Daoy (cell line): ENCODE measurements at regions not wholly inside any gene's neighbourhood (a gene's known extent, or its start where the extent isn't known, plus 50 kb on each side); places are given as distances from the start of the nearest gene placed in this dataset.

Experiments
- DNase-seq: peaks from one replicate; pipeline ENCODE4 v3.0.0-alpha.2; 2015; ENCODE audit warnings: low read depth

GRCh38 chr10:128709686-128710085 lies 583.5 kb upstream of the MKI67 start:
- DNase-seq: no peak

GRCh38 chr10:128710098-128710797 lies 584.0 kb upstream of the MKI67 start:
- no peak for DNase-seq

GRCh38 chr10:128710798-128711183 lies 584.6 kb upstream of the MKI67 start:
- DNase-seq: no peak

GRCh38 chr10:128711806-128712205 lies 585.6 kb upstream of the MKI67 start:
- DNase-seq: no peak

- DNase-seq: no peak
Measured at GRCh38 chr10:128712661-128713400, 586.6 kb upstream of the MKI67 start.

GRCh38 chr10:128713471-128713870 lies 587.2 kb upstream of the MKI67 start:
- no peak for DNase-seq

- DNase-seq: no peak
Measured at GRCh38 chr10:128713874-128714570, 587.8 kb upstream of the MKI67 start.

- DNase-seq: no peak
Measured at GRCh38 chr10:128714644-128715415, 588.6 kb upstream of the MKI67 start.

- DNase-seq: no peak
Measured at GRCh38 chr10:128716181-128716580, 590.0 kb upstream of the MKI67 start.

GRCh38 chr10:128721963-128722445 lies 595.8 kb upstream of the MKI67 start:
- no peak for DNase-seq

GRCh38 chr10:128722947-128723346 lies 596.7 kb upstream of the MKI67 start:
- no peak for DNase-seq

- no peak for DNase-seq
Measured at GRCh38 chr10:128723631-128724205, 597.5 kb upstream of the MKI67 start.

- DNase-seq: no peak
Measured at GRCh38 chr10:128725531-128725930, 599.3 kb upstream of the MKI67 start.

- no peak for DNase-seq
Measured at GRCh38 chr10:128727114-128727513, 600.9 kb upstream of the MKI67 start.

- no peak for DNase-seq
Measured at GRCh38 chr10:128729910-128730420, 603.7 kb upstream of the MKI67 start.

GRCh38 chr10:128730922-128731321 lies 604.7 kb upstream of the MKI67 start:
- no peak for DNase-seq

- no peak for DNase-seq
Measured at GRCh38 chr10:128734161-128734560, 607.9 kb upstream of the MKI67 start.

GRCh38 chr10:128734734-128735133 lies 608.5 kb upstream of the MKI67 start:
- no peak for DNase-seq

- no peak for DNase-seq
Measured at GRCh38 chr10:128735996-128736395, 609.8 kb upstream of the MKI67 start.

- DNase-seq: no peak
Measured at GRCh38 chr10:128738386-128738915, 612.2 kb upstream of the MKI67 start.

GRCh38 chr10:128739930-128740329 lies 613.7 kb upstream of the MKI67 start:
- peak; percentile 17 for DNase-seq
